Mesodermal cell (in vitro differentiated cells): ENCODE measurements at regions not wholly inside any gene's neighbourhood (a gene's known extent, or its start where the extent isn't known, plus 50 kb on each side); places are given as distances from the start of the nearest gene placed in this dataset.

ENCODE experiments used
- H3K27ac ChIP-seq: 2 replicates; pipeline ENCODE4 v1.7.0; 2013; ENCODE audit warnings: mild to moderate bottlenecking, low read depth, low read length, moderate library complexity; ENCODE audit not compliant: severe bottlenecking
- H3K36me3 ChIP-seq: 2 replicates; pipeline ENCODE4 v1.7.1; 2013; ENCODE audit warnings: mild to moderate bottlenecking, low read length, moderate library complexity; ENCODE audit not compliant: control insufficient read depth, insufficient read depth
- H3K4me1 ChIP-seq: one replicate; pipeline ENCODE4 v1.7.1; 2013; ENCODE audit warnings: mild to moderate bottlenecking, low read length; ENCODE audit not compliant: insufficient read depth, control insufficient read depth, poor library complexity, severe bottlenecking
- H3K4me3 ChIP-seq: 2 replicates; pipeline ENCODE4 v1.7.0; 2013; ENCODE audit warnings: low read length, control low read depth, mild to moderate bottlenecking; ENCODE audit not compliant: insufficient read depth, poor library complexity, severe bottlenecking; ENCODE audit errors: extremely low read depth
- H3K9me3 ChIP-seq: 2 replicates; pipeline ENCODE4 v1.7.1; 2013; ENCODE audit warnings: mild to moderate bottlenecking, low read length, moderate library complexity; ENCODE audit not compliant: control insufficient read depth
- WGBS, 2 experiments: methylation state at CpG; one replicate each; pipeline ENCODE4 v1.1.5; 2013; ENCODE audit warnings: missing lambda C conversion rate in 2 of 2; ENCODE audit not compliant: insufficient coverage in 2 of 2; 5-methylcytosine and 5-hydroxymethylcytosine counted together

DNA sequence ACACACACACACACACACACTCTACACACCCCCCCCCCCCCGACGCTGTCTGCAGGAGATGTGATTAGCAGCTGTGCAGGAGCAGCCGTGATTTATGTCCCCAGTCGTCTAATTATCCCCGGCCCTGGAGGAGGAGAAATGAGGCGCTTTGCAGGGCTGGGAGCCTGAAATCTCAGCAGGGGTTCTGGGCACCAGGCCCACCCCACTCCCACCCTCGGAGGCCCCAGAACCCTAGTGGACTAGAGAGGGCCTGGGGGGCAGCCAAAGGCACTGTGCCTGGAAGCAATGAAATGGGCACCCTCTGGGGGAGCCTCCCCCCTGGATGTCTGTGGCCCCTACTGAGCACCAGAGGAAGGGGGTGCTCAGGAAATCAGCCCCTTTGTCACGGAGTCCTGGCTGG is 134.2 kb upstream of the CIBAR2 start:
- WGBS, 2 experiments = 54 to 60% methylated on average over 3 to 5 of the region's 8 CpGs
- Histone ChIP-seq H3K4me1 (peaks cover 9% of the 10 kb centered on the region), H3K4me3 (no peak overlapping the region), H3K27ac (no peak overlapping the region), H3K9me3 (no peaks in the 10 kb centered on the region), H3K36me3 (no peaks in the 10 kb centered on the region)

DNA sequence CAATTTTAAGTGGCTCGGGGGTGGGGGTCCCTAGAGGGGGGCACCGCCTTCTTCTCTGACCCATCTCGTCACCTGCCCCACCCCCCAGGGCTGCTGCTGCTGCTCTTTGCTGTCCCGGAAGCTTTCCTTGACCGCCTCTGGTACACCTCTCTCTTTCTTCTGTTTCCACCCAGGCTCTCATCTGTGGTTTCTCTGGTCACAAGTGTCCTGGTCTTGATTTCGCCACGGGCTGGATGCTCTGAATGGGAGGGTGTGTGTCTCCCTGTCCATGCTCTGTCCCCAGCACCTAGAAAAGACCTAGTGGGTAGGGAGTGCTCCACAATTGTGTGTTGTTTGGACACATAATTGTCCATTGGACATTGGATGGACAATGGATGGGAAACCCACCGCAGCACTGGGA is 134.7 kb upstream of the CIBAR2 start:
- H3K27ac ChIP-seq = no peak overlapping the region
- 87 to 90% methylated on average over 2 to 3 of the region's 8 CpGs for WGBS, 2 experiments
- H3K4me1 ChIP-seq = peaks cover 9% of the 10 kb centered on the region
- no peaks in the 10 kb centered on the region for H3K9me3 ChIP-seq
- no peak overlapping the region for H3K4me3 ChIP-seq
- H3K36me3 ChIP-seq = no peaks in the 10 kb centered on the region

DNA sequence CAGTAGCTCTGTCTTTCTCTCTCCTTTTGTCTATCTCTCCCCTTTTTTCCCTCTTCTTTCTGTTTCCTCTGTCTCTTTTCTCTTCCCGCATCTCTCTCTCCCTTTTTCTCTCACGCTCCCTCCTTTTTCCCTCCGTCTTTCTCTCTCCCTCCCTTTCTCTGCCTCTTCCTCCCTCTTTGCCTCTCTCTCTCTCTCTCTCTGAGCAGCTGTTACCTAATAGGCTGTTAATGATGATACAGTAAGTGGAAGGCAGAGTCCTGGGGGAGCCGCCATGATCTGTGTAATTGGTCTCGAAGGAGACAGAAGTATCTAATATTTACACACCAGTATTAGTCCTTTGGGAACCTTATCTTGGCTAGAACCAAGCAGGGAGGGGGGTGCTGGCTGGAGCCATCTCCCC is 136.1 kb upstream of the CIBAR2 start:
- Histone ChIP-seq H3K4me3 (no peak overlapping the region), H3K36me3 (no peaks in the 10 kb centered on the region), H3K4me1 (peaks cover 15% of the 10 kb centered on the region), H3K27ac (no peak overlapping the region), H3K9me3 (no peaks in the 10 kb centered on the region)
- 96 to 100% methylated on average over 1 to 2 of the region's 5 CpGs for WGBS, 2 experiments

DNA sequence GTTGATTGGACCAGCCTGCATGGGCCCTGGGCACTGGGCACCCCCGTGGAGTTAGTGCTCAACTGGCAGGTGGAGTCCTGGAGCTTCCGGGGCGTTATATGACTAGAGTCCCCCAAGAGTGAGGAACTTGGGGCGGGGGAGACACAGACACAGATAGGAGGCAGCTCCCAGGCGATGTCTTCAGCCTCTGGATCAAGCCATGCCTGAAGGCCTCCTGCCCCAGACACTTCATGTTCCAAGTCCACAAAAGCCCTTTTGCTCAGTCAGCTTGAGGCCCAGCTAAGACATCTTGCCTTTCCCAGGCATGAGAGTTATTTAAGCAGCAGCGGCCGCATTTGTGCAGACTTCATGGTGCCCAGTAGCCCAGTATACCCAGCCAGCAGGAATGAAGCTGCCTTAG is 136.6 kb upstream of the CIBAR2 start:
- Histone ChIP-seq H3K36me3 (no peaks in the 10 kb centered on the region), H3K27ac (no peak overlapping the region), H3K9me3 (no peaks in the 10 kb centered on the region), H3K4me1 (peaks cover 15% of the 10 kb centered on the region), H3K4me3 (no peak overlapping the region)
- WGBS, 2 experiments = 93 to 98% methylated on average over 7 of the region's 7 CpGs

DNA sequence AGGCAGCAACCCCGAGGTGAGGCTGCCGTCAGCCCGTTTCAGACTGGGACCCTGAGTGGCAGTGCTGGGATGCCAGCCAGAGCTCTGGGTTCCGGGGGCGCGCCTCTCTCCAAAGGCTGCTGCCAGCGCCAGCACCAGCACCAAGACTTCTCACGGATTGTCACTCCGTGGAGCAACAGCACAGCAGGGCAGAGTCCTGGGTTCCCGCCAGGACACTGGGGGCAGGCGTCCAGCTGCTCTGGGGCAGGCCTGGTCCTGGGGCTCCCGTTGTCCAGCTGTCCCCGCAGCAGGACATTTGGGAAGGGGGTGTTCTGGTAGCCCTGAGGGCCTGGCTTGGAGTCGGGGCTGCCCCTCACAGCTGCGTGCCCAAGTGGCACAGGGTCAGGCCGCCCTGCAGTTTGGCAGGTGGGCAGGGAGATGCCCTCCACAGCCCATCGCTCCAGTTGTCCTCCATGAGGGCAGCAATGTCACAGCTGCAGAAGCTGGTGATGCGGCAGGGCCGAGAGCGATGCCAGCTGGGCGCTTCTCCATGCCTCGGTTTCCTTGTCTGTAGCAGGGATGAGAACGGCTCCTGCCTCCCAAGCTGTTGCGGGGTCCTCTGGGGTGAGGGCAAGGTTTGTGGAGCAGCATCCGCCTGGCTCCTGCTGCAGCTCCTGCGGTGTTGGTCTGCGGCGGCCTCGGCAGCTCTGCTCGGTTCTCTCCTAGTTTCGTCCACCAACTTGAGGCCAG is 137.3 kb upstream of the CIBAR2 start:
- Histone ChIP-seq H3K4me1 (peaks cover 15% of the 10 kb centered on the region), H3K36me3 (no peaks in the 10 kb centered on the region), H3K9me3 (no peaks in the 10 kb centered on the region), H3K4me3 (no peak overlapping the region), H3K27ac (no peak overlapping the region)
- WGBS, 2 experiments = 94 to 96% methylated on average over 24 to 30 of the region's 31 CpGs

GRCh38 chr16:85250147-85250463 is 137.8 kb upstream of the CIBAR2 start:
- Histone ChIP-seq H3K36me3 (no peaks in the 10 kb centered on the region), H3K9me3 (no peaks in the 10 kb centered on the region), H3K4me3 (no peak overlapping the region), H3K4me1 (peaks cover 15% of the 10 kb centered on the region), H3K27ac (no peak overlapping the region)
- 87% methylated on average over 12 to 13 of the region's 13 CpGs for WGBS, 2 experiments

GRCh38 chr16:85250609-85251223 is 138.4 kb upstream of the CIBAR2 start:
- Histone ChIP-seq H3K36me3 (no peaks in the 10 kb centered on the region), H3K27ac (no peak overlapping the region), H3K9me3 (no peaks in the 10 kb centered on the region), H3K4me1 (peaks cover 12% of the 10 kb centered on the region), H3K4me3 (no peak overlapping the region)
- WGBS, 2 experiments = 94 to 99% methylated on average over 9 to 13 of the region's 14 CpGs

GRCh38 chr16:85251225-85251760 is 139.0 kb upstream of the CIBAR2 start:
- peaks cover 12% of the 10 kb centered on the region for H3K4me1 ChIP-seq
- no peaks in the 10 kb centered on the region for H3K36me3 ChIP-seq
- no peak overlapping the region for H3K4me3 ChIP-seq
- no peaks in the 10 kb centered on the region for H3K9me3 ChIP-seq
- WGBS, 2 experiments = 96 to 97% methylated on average over 17 to 21 of the region's 21 CpGs
- H3K27ac ChIP-seq = no peak overlapping the region

DNA sequence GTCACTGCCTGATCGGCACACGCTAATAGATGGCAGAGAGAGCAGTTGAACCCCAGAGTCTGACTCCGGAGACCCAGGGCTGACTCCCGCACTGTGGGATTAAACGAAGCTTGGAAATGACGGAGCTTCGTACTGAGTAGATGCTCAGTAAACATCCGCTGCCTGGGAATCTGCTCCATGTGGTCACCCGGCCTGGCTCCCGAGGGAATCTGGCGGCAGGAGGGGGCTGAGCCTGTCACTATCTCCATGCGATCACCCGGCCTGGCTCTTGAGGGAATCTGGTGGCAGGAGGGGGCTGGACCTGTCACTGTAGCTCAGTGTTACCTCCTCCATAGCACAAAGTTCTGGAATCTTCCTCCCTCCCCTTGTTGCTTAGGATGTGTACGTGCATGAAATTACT is 139.7 kb upstream of the CIBAR2 start:
- Histone ChIP-seq H3K4me3 (no peak overlapping the region), H3K4me1 (peaks cover 7% of the 10 kb centered on the region), H3K36me3 (no peaks in the 10 kb centered on the region), H3K9me3 (no peaks in the 10 kb centered on the region), H3K27ac (no peak overlapping the region)
- WGBS, 2 experiments = 90 to 93% methylated on average over 10 to 12 of the region's 14 CpGs

GRCh38 chr16:85252461-85252860 is 140.2 kb upstream of the CIBAR2 start:
- Histone ChIP-seq H3K9me3 (no peaks in the 10 kb centered on the region), H3K36me3 (no peaks in the 10 kb centered on the region), H3K27ac (no peak overlapping the region), H3K4me1 (peaks cover 7% of the 10 kb centered on the region), H3K4me3 (no peak overlapping the region)
- 94 to 97% methylated on average over 6 to 9 of the region's 9 CpGs for WGBS, 2 experiments
